Smooth muscle cell (in vitro differentiated cells): ENCODE measurements at regions not wholly inside any gene's neighbourhood (a gene's known extent, or its start where the extent isn't known, plus 50 kb on each side); places are given as distances from the start of the nearest gene placed in this dataset.

Source experiments
- DNase-seq: peaks from one replicate; lab custom pipeline; 2025; ENCODE audit not compliant: unreplicated experiment; lab: John Stamatoyannopoulos, UW
- H2AFZ ChIP-seq: fragments of 200-600 bp; sonication (generic); 2 replicates; pipeline ENCODE4 v1.6.0; 2016; ENCODE audit warnings: antibody characterized with exemption, low read depth, mild to moderate bottlenecking
- H3F3A ChIP-seq: fragments of 200-600 bp; sonication (generic); 2 replicates; pipeline ENCODE4 v1.6.0; 2017; ENCODE audit warnings: antibody characterized with exemption, low read depth
- H3K27ac ChIP-seq: fragments of 200-600 bp; sonication (generic); 2 replicates; pipeline ENCODE4 v1.5.1; 2016; ENCODE audit warnings: low read depth, mild to moderate bottlenecking
- H3K27me3 ChIP-seq: fragments of 200-600 bp; sonication (generic); 2 replicates; pipeline ENCODE4 v1.6.1; 2016; ENCODE audit warnings: low read depth, mild to moderate bottlenecking
- H3K36me3 ChIP-seq: fragments of 200-600 bp; sonication (generic); 2 replicates; pipeline ENCODE4 v1.5.1; 2016; ENCODE audit warnings: low read depth
- H3K4me1 ChIP-seq: fragments of 200-600 bp; sonication (generic); 2 replicates; pipeline ENCODE4 v1.5.1; 2016; ENCODE audit warnings: low read depth
- H3K4me2 ChIP-seq: fragments of 200-600 bp; sonication (generic); 2 replicates; pipeline ENCODE4 v1.6.0; 2016; ENCODE audit warnings: mild to moderate bottlenecking
- H3K4me3 ChIP-seq: fragments of 200-600 bp; sonication (generic); 2 replicates; pipeline ENCODE4 v1.5.1; 2016; ENCODE audit warnings: mild to moderate bottlenecking
- H3K79me2 ChIP-seq: fragments of 200-600 bp; sonication (generic); 2 replicates; pipeline ENCODE4 v1.6.0; 2016; ENCODE audit warnings: low read depth, mild to moderate bottlenecking
- H3K9ac ChIP-seq: fragments of 200-600 bp; sonication (generic); 2 replicates; pipeline ENCODE4 v1.6.0; 2016; ENCODE audit warnings: low read depth
- H3K9me3 ChIP-seq: fragments of 200-600 bp; sonication (generic); replicated peaks from 2 replicates; pipeline ENCODE4 v1.5.1; 2016; ENCODE audit warnings: low read depth
- H4K20me1 ChIP-seq: fragments of 200-600 bp; sonication (generic); 2 replicates; pipeline ENCODE4 v1.6.0; 2016; ENCODE audit warnings: low read depth
- WGBS: methylation state at CpG from one replicate; pipeline ENCODE4 v1.1.7; 2016; ENCODE audit warnings: low lambda C conversion rate; 5-methylcytosine and 5-hydroxymethylcytosine counted together
- TF ChIP-seq, protein P1 (sequence below): fragments of 200-600 bp; sonication (generic); IDR thresholded peaks from 2 replicates; pipeline ENCODE4 v1.5.1; 2017; ENCODE audit warnings: borderline replicate concordance, mild to moderate bottlenecking, antibody characterized with exemption; ENCODE audit not compliant: insufficient read depth, poor library complexity, severe bottlenecking

DNA sequence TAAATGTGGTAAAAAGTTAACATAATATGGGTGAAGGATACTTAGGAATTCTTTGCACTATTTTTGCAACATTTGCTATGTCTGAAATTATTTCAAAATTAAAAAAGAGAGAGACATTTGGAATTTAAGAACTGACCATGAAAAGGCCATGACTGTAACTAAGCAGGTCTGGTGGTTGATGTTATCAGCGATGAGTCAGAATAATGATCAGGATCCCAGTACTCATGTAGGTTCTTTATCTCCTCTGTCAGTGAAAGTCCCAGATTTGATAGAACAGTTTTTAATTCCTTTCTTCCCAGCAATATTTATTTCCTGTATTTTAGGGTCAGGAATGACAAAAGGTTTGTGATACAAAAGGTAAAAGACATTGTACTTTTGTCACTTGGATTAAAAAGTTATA lies 242.4 kb upstream of the ZNF521 start:
- Histone ChIP-seq H3K27ac (no peak overlapping the region), H3K4me1 (peaks cover 5% of the 10 kb centered on the region), H3K4me2 (no peak overlapping the region), H3K79me2 (no peaks in the 10 kb centered on the region), H3K4me3 (no peak overlapping the region), H2AFZ (no peak overlapping the region), H3K36me3 (no peaks in the 10 kb centered on the region), H3K9ac (no peak overlapping the region), H3K27me3 (no peaks in the 10 kb centered on the region), H4K20me1 (no peaks in the 10 kb centered on the region), H3K9me3 (no peaks in the 10 kb centered on the region), H3F3A (no peaks in the 10 kb centered on the region)
- WGBS = 77% methylated on average over 1 of the region's 1 CpG
- DNase-seq = no peak
- TF ChIP-seq, protein P1, sequence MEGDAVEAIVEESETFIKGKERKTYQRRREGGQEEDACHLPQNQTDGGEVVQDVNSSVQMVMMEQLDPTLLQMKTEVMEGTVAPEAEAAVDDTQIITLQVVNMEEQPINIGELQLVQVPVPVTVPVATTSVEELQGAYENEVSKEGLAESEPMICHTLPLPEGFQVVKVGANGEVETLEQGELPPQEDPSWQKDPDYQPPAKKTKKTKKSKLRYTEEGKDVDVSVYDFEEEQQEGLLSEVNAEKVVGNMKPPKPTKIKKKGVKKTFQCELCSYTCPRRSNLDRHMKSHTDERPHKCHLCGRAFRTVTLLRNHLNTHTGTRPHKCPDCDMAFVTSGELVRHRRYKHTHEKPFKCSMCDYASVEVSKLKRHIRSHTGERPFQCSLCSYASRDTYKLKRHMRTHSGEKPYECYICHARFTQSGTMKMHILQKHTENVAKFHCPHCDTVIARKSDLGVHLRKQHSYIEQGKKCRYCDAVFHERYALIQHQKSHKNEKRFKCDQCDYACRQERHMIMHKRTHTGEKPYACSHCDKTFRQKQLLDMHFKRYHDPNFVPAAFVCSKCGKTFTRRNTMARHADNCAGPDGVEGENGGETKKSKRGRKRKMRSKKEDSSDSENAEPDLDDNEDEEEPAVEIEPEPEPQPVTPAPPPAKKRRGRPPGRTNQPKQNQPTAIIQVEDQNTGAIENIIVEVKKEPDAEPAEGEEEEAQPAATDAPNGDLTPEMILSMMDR = no peak

DNA sequence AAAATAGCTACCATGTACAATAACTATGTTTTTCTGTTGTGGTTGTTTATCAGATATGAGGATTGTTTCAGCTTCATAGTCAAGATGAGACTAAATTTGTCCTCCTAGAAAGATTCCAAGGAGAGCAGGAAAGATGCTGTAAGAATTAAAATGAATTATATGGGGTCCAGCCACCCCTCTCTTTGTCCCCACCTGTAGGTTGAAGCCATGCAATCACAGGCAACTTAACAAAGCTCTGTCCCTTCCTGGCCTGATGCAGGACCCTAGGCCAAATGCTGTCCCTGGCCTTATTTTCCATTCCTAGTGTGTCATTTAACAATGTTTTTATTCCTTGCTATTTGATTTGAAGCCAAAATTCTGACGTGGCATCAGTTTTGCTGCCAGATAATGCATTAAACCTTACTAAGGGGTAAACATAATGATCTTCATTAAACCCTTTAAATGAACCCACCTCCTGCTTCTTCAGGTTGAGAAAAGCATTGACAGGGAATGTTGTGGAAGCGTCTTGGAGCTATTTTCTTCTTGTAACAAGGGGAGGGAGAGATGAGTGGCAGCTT lies 240.9 kb upstream of the ZNF521 start:
- Histone ChIP-seq H4K20me1 (no peaks in the 10 kb centered on the region), H3K4me1 (peaks cover 5% of the 10 kb centered on the region), H3K4me3 (no peak overlapping the region), H3K4me2 (no peak overlapping the region), H3K9me3 (no peaks in the 10 kb centered on the region), H3K9ac (no peak overlapping the region), H2AFZ (no peak overlapping the region), H3K79me2 (no peaks in the 10 kb centered on the region), H3F3A (no peaks in the 10 kb centered on the region), H3K36me3 (no peaks in the 10 kb centered on the region), H3K27ac (no peak overlapping the region), H3K27me3 (no peaks in the 10 kb centered on the region)
- DNase-seq = no peak
- WGBS = 95% methylated on average over 2 of the region's 2 CpGs
- TF ChIP-seq, protein P1 = no peak

DNA sequence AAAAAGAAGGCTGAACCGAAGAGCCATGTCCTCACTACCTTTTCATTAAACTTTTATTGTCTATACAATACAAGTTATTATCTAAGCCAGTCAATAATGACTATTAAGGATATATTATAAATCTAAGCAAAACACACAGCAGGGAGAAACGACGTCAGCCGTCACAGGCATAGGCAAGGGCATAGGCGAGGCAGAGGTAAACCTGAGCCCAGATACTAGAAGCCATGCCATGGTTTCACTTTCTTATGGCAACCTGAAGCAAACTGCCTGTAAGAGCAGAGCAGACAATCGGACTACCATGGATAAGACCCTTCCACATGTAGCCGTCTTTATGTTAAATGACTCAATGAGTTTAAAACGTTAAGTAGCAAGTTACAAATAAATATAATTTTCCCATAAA lies 238.5 kb upstream of the ZNF521 start:
- no peaks in the 10 kb centered on the region for H3K79me2 ChIP-seq
- peaks cover 5% of the 10 kb centered on the region for H3K4me1 ChIP-seq
- no peak overlapping the region for H3K4me2 ChIP-seq
- TF ChIP-seq, protein P1 = no peak
- no peak overlapping the region for H3K4me3 ChIP-seq
- H2AFZ ChIP-seq = no peak overlapping the region
- no peaks in the 10 kb centered on the region for H3F3A ChIP-seq
- WGBS = 93% methylated on average over 8 of the region's 8 CpGs
- no peak for DNase-seq
- no peaks in the 10 kb centered on the region for H3K36me3 ChIP-seq
- H3K27ac ChIP-seq = no peak overlapping the region
- H3K27me3 ChIP-seq = no peaks in the 10 kb centered on the region
- H4K20me1 ChIP-seq = no peaks in the 10 kb centered on the region
- no peak overlapping the region for H3K9ac ChIP-seq
- no peaks in the 10 kb centered on the region for H3K9me3 ChIP-seq

DNA sequence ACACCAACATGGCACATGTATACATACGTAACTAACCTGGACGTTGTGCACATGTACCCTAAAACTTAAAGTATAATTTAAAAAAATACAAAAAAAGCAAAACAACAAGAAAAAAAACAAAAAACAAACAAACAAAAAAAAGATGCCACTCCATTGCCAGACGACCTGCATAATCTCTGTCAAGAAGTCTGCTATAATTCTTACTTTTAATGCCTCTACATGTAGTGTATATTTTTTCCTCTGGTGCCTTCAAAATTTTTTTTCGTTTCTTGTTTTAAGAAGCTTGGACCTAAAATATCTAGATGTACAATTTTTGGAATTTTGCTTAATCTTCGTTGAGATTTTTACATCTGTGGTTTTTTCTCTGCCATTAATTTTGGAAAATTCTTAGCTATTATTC lies 235.6 kb upstream of the ZNF521 start:
- WGBS = 70% methylated on average over 5 of the region's 5 CpGs
- no peak for DNase-seq
- H3F3A ChIP-seq = no peaks in the 10 kb centered on the region
- H3K9me3 ChIP-seq = no peaks in the 10 kb centered on the region
- no peak overlapping the region for H3K9ac ChIP-seq
- TF ChIP-seq, protein P1 = no peak
- H3K79me2 ChIP-seq = no peaks in the 10 kb centered on the region
- no peaks in the 10 kb centered on the region for H4K20me1 ChIP-seq
- no peak overlapping the region for H2AFZ ChIP-seq
- no peak overlapping the region for H3K27ac ChIP-seq
- no peaks in the 10 kb centered on the region for H3K36me3 ChIP-seq
- H3K27me3 ChIP-seq = no peaks in the 10 kb centered on the region
- H3K4me3 ChIP-seq = no peak overlapping the region
- peaks cover 5% of the 10 kb centered on the region for H3K4me1 ChIP-seq
- no peak overlapping the region for H3K4me2 ChIP-seq
